Erythroblast (primary cell): ENCODE measurements at regions not wholly inside any gene's neighbourhood (a gene's known extent, or its start where the extent isn't known, plus 50 kb on each side); places are given as distances from the start of the nearest gene placed in this dataset.

Source experiments
- GATA1 ChIP-seq: IDR thresholded peaks from 2 replicates; pipeline ENCODE4 v1.6.1; 2011; ENCODE audit warnings: low read depth, mild to moderate bottlenecking, control low read depth, low read length, moderate library complexity
- POLR2A ChIP-seq: IDR thresholded peaks from 2 replicates; pipeline ENCODE4 v1.6.1; 2011; ENCODE audit warnings: mild to moderate bottlenecking, low read length

DNA sequence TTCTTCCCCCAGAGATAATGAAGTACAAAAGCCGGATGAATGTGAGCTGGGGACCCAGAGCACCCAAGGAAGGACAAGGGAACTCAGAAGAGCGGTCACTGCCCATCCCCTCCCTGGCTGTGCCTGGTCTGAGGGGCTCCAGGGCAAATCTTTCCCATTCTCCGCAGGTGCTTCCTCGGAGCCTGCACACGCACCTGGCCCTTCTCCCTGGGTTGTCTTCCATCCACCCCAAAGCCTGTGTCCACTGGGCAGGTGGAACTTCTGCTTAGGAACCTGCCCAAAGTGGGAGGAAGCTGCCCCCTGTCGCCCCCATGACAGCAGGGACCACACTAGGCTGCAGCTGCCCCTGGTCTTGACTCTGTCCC lies 121.0 kb upstream of the FGF3 start:
- TF ChIP-seq POLR2A (no peak), GATA1 (no peak)
